ENCODE measurements at regions not wholly inside any gene's neighbourhood (a gene's known extent, or its start where the extent isn't known, plus 50 kb on each side); places are given as distances from the start of the nearest gene placed in this dataset.
"Not testable (repeated sequence)": the region's sequence is repeated elsewhere in the genome, so short reads cannot be mapped to it uniquely, and the experiment has no call there.

GRCh38 chr7:69115788-69116187 is 482.5 kb upstream of the AUTS2 start:
- H3K9me3 ChIP-seq (ENCODE audit: control insufficient read depth, insufficient read depth, low read depth, low read length), result no peaks in the 10 kb centered on the region
- no peaks in the 10 kb centered on the region for H3K4me1 ChIP-seq (ENCODE audit: control insufficient read depth, insufficient read depth, low read length)
- H3K4me3 ChIP-seq (ENCODE audit: low read depth, low read length), result no peak overlapping the region
- TF ChIP-seq BCL11A (tag by site-specific recombination; IDR thresholded peaks at IDR 0.05; ENCODE audit: low read depth), result no peak
- no peak for TF ChIP-seq ZSCAN18 (tag by site-specific recombination; IDR thresholded peaks at IDR 0.05)
- no peak for TF ChIP-seq RBAK (tag by site-specific recombination; IDR thresholded peaks at IDR 0.05)
- no peak for TF ChIP-seq ZNF292 (tag by site-specific recombination; IDR thresholded peaks at IDR 0.05; ENCODE audit: borderline replicate concordance, low read depth)
- TF ChIP-seq ZNF433 (tag by site-specific recombination; IDR thresholded peaks at IDR 0.05; ENCODE audit: low read depth), result no peak
- TF ChIP-seq REPIN1 (tag by site-specific recombination; IDR thresholded peaks at IDR 0.05; ENCODE audit: low read depth), result no peak
- no peak for TF ChIP-seq ZNF768 (tag by site-specific recombination; IDR thresholded peaks at IDR 0.05)
- no peak for TF ChIP-seq ZNF704 (tag by site-specific recombination; IDR thresholded peaks at IDR 0.05)
- TF ChIP-seq MYNN (tag by site-specific recombination; IDR thresholded peaks at IDR 0.05; ENCODE audit: borderline replicate concordance), result no peak
- TF ChIP-seq ZNF138 (tag by site-specific recombination; IDR thresholded peaks at IDR 0.05; ENCODE audit: borderline replicate concordance), result no peak
- no peak for TF ChIP-seq ZIC2 (tag by site-specific recombination; IDR thresholded peaks at IDR 0.05)
- ChIA-PET POLR2A (no interaction called here), CTCF (interaction anchor here (1.0 kb wide), 1 partner anchor 48 kb away, joined by 3 read pairs; no protein-coding TSS in a partner anchor)
- H3K36me3 ChIP-seq (ENCODE audit: control insufficient read depth in 2 of 2, insufficient read depth in 1 of 2, low read length in 2 of 2), result no peaks in the 10 kb centered on the region
- no peak overlapping the region for H3K27ac ChIP-seq (ENCODE audit: extremely low read depth, low read depth, low read length)

GRCh38 chr7:69116196-69116595 is 482.1 kb upstream of the AUTS2 start:
- H3K36me3 ChIP-seq (ENCODE audit: control insufficient read depth in 2 of 2, insufficient read depth in 1 of 2, low read length in 2 of 2); H3K9me3 ChIP-seq (ENCODE audit: control insufficient read depth, insufficient read depth, low read depth, low read length); POLR2A ChIA-PET; H3K4me1 ChIP-seq (ENCODE audit: control insufficient read depth, insufficient read depth, low read length); CTCF ChIA-PET; H3K4me3 ChIP-seq (ENCODE audit: low read depth, low read length); H3K27ac ChIP-seq (ENCODE audit: extremely low read depth, low read depth, low read length): not testable (repeated sequence)

- Histone ChIP-seq H3K4me1 (ENCODE audit: control insufficient read depth, insufficient read depth, low read length) (no peaks in the 10 kb centered on the region), H3K9me3 (ENCODE audit: control insufficient read depth, insufficient read depth, low read depth, low read length) (no peaks in the 10 kb centered on the region), H3K4me3 (ENCODE audit: low read depth, low read length) (no peak overlapping the region), H3K27ac (ENCODE audit: extremely low read depth, low read depth, low read length) (no peak overlapping the region), H3K36me3 (ENCODE audit: control insufficient read depth in 2 of 2, insufficient read depth in 1 of 2, low read length in 2 of 2) (no peaks in the 10 kb centered on the region)
- TF ChIP-seq ZNF155 (tag by site-specific recombination; IDR thresholded peaks at IDR 0.05) (no peak), ZNF341 (tag by site-specific recombination; IDR thresholded peaks at IDR 0.05; ENCODE audit: low read depth) (no peak), ZNF138 (tag by site-specific recombination; IDR thresholded peaks at IDR 0.05; ENCODE audit: borderline replicate concordance) (no peak), ZNF530 (tag by site-specific recombination; IDR thresholded peaks at IDR 0.05; ENCODE audit: low read depth) (no peak), FEZF1 (tag by site-specific recombination; IDR thresholded peaks at IDR 0.05) (no peak), HOXA7 (CRISPR knock-in tag; IDR thresholded peaks at IDR 0.05; ENCODE audit: borderline replicate concordance) (no peak), ZNF677 (tag by site-specific recombination; IDR thresholded peaks at IDR 0.05) (no peak), ZNF571 (tag by site-specific recombination; IDR thresholded peaks at IDR 0.05) (no peak), ZNF133 (tag by site-specific recombination; IDR thresholded peaks at IDR 0.05) (no peak), ZSCAN23 (tag by site-specific recombination; IDR thresholded peaks at IDR 0.05) (no peak), SP3 (tag by site-specific recombination; IDR thresholded peaks at IDR 0.05) (no peak), ZNF529 (tag by site-specific recombination; IDR thresholded peaks at IDR 0.05; ENCODE audit: insufficient replicate concordance) (no peak), KLF10 (tag by site-specific recombination; IDR thresholded peaks at IDR 0.05) (no peak), SALL2 (tag by site-specific recombination; IDR thresholded peaks at IDR 0.05; ENCODE audit: borderline replicate concordance) (no peak), GLI4 (tag by site-specific recombination; IDR thresholded peaks at IDR 0.05) (no peak), MEIS1 (CRISPR knock-in tag; IDR thresholded peaks at IDR 0.05; ENCODE audit: borderline replicate concordance) (no peak), ZBTB26 (tag by site-specific recombination; optimal IDR thresholded peaks at IDR 0.05) (no peak)
- ChIA-PET CTCF (interaction anchor here (0.6 kb wide), 1 partner anchor 23 kb away, joined by 3 read pairs; no protein-coding TSS in a partner anchor), POLR2A (no interaction called here)
Observed at GRCh38 chr7:69122953-69123352, 475.3 kb upstream of the AUTS2 start.

Data from HEK293 (cell line).